ENCODE measurements at regions not wholly inside any gene's neighbourhood (a gene's known extent, or its start where the extent isn't known, plus 50 kb on each side); places are given as distances from the start of the nearest gene placed in this dataset.
"Not testable (repeated sequence)": the region's sequence is repeated elsewhere in the genome, so short reads cannot be mapped to it uniquely, and the experiment has no call there.

- no peaks in the 10 kb centered on the region for H3K9me3 ChIP-seq (ENCODE audit: control insufficient read depth in 2 of 3, insufficient read depth in 1 of 3, low read length in 3 of 3)
Observed at GRCh38 chr3:16070707-16071106, 103.8 kb upstream of the GALNT15 start.

DNA sequence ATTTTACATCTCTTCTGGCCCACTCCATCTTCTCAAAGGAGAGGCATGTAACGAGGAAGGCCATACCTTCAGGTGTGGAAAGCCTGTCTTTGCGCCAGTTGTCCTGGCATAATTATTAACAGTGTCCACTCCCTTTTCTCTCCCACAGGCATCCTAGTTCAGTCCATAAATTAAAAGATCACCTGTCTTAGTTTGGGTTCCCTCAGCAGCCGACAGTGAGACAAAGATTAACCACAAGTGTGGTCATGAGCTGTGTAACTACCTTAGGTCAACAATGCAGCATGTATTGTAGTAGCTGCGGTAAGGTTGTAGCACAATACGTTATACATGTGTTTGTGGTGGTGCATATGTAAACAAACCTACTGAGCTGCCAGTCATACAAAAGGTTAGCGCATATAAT is 103.3 kb upstream of the GALNT15 start:
- Histone ChIP-seq H3K4me1 (ENCODE audit: control insufficient read depth in 2 of 3, insufficient read depth in 2 of 3, low read depth in 1 of 3, low read length in 3 of 3) (no peaks in the 10 kb centered on the region), H3K4me3 (ENCODE audit: low read length in 3 of 3) (no peak overlapping the region), H3K27ac (ENCODE audit: low read depth in 2 of 2, low read length in 2 of 2) (no peak overlapping the region), H3K36me3 (ENCODE audit: control insufficient read depth in 2 of 3, insufficient read depth in 3 of 3, low read length in 3 of 3) (no peaks in the 10 kb centered on the region), H3K9me3 (ENCODE audit: control insufficient read depth in 2 of 3, insufficient read depth in 1 of 3, low read length in 3 of 3) (no peaks in the 10 kb centered on the region), H3K9ac (ENCODE audit: low read length in 3 of 3) (no peak overlapping the region), H3K27me3 (ENCODE audit: control insufficient read depth, insufficient read depth, low read length) (no peaks in the 10 kb centered on the region)
- TF ChIP-seq CTCF (IDR thresholded peaks at IDR 0.05; ENCODE audit: borderline replicate concordance, extremely low read depth, insufficient read depth): no peak
- intact Hi-C loops (cut with DNase I): no loop called here
- DNase-seq (peak in 3 of 5 donors; percentile 23 to 65 (median 41)), FAIRE-seq (no peak)

More at GRCh38 chr3:16070707-16071106, 103.8 kb upstream of the GALNT15 start:
- Histone ChIP-seq H3K4me3 (ENCODE audit: low read length in 3 of 3) (no peak overlapping the region), H3K36me3 (ENCODE audit: control insufficient read depth in 2 of 3, insufficient read depth in 3 of 3, low read length in 3 of 3) (no peaks in the 10 kb centered on the region), H3K9ac (ENCODE audit: low read length in 3 of 3) (no peak overlapping the region), H3K27me3 (ENCODE audit: control insufficient read depth, insufficient read depth, low read length) (no peaks in the 10 kb centered on the region), H3K27ac (ENCODE audit: low read depth in 2 of 2, low read length in 2 of 2) (no peak overlapping the region), H3K4me1 (ENCODE audit: control insufficient read depth in 2 of 3, insufficient read depth in 2 of 3, low read depth in 1 of 3, low read length in 3 of 3) (no peaks in the 10 kb centered on the region)
- TF ChIP-seq CTCF (IDR thresholded peaks at IDR 0.05; ENCODE audit: borderline replicate concordance, extremely low read depth, insufficient read depth): no peak
- FAIRE-seq (no peak), DNase-seq (no peak)
- intact Hi-C loops (cut with DNase I): no loop called here

DNA sequence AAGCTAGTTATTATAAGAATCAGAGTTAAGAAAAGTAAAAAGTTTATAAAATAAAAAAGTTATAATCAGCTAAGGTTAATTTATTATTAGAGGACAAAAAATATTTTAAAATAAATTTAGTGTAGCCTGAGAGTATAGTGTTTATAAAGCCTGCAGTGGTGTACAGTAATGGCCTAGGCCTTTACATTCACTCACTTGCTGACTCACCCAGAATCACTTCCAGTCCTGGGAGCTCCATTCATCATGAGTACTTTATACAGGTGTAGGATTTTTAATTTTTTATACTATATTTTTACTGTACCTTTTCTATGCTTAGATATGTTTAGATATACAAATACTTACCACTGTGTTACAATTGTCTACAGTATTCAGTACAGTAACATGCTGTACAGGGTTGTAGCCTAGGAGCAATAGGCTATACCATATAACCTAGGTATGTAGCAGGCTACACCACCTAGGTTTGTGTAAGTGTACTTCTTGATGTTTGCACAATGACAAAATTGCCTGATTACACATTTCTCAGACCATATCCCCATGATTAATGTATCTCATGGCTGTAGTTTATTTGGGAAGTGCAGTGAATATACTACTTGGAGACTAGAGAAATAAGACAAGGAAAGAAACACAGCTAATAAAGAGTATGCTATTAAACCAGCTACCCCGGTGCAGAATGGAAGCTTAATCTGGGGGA is 101.9 kb upstream of the GALNT15 start:
- intact Hi-C loops (cut with DNase I): no loop called here
- FAIRE-seq (no peak), DNase-seq (no peak)
- no peak overlapping the region for H3K9ac ChIP-seq (ENCODE audit: low read length in 3 of 3)
- H3K27ac ChIP-seq (ENCODE audit: low read depth in 2 of 2, low read length in 2 of 2): no peak overlapping the region
- H3K9me3 ChIP-seq (ENCODE audit: control insufficient read depth in 2 of 3, insufficient read depth in 1 of 3, low read length in 3 of 3): peaks cover 0 to 2% (median 0%) of the 10 kb centered on the region in 3 donors
- TF ChIP-seq CTCF (IDR thresholded peaks at IDR 0.05; ENCODE audit: borderline replicate concordance, extremely low read depth, insufficient read depth): no peak
- no peaks in the 10 kb centered on the region for H3K36me3 ChIP-seq (ENCODE audit: control insufficient read depth in 2 of 3, insufficient read depth in 3 of 3, low read length in 3 of 3)
- no peak overlapping the region for H3K4me3 ChIP-seq (ENCODE audit: low read length in 3 of 3)
- no peaks in the 10 kb centered on the region for H3K27me3 ChIP-seq (ENCODE audit: control insufficient read depth, insufficient read depth, low read length)
- H3K4me1 ChIP-seq (ENCODE audit: control insufficient read depth in 2 of 3, insufficient read depth in 2 of 3, low read depth in 1 of 3, low read length in 3 of 3): no peaks in the 10 kb centered on the region

- no peaks in the 10 kb centered on the region for H3K27me3 ChIP-seq (ENCODE audit: control insufficient read depth, insufficient read depth, low read length)
- no peak overlapping the region for H3K4me3 ChIP-seq (ENCODE audit: low read length in 3 of 3)
- peaks cover 0 to 2% (median 0%) of the 10 kb centered on the region in 3 donors for H3K9me3 ChIP-seq (ENCODE audit: control insufficient read depth in 2 of 3, insufficient read depth in 1 of 3, low read length in 3 of 3)
- no peak overlapping the region for H3K27ac ChIP-seq (ENCODE audit: low read depth in 2 of 2, low read length in 2 of 2)
- FAIRE-seq (no peak), DNase-seq (no peak)
- no peaks in the 10 kb centered on the region for H3K36me3 ChIP-seq (ENCODE audit: control insufficient read depth in 2 of 3, insufficient read depth in 3 of 3, low read length in 3 of 3)
- H3K9ac ChIP-seq (ENCODE audit: low read length in 3 of 3): no peak overlapping the region
- intact Hi-C loops (cut with DNase I): no loop called here
- TF ChIP-seq CTCF (IDR thresholded peaks at IDR 0.05; ENCODE audit: borderline replicate concordance, extremely low read depth, insufficient read depth): no peak
- no peaks in the 10 kb centered on the region for H3K4me1 ChIP-seq (ENCODE audit: control insufficient read depth in 2 of 3, insufficient read depth in 2 of 3, low read depth in 1 of 3, low read length in 3 of 3)
Observed at GRCh38 chr3:16073203-16073602, 101.3 kb upstream of the GALNT15 start.

- H3K4me1 ChIP-seq (ENCODE audit: control insufficient read depth in 2 of 3, insufficient read depth in 2 of 3, low read depth in 1 of 3, low read length in 3 of 3); intact Hi-C loops (cut with DNase I); FAIRE-seq: not testable (repeated sequence)
Observed at GRCh38 chr3:16073990-16074671, 100.3 kb upstream of the GALNT15 start.

More at GRCh38 chr3:16073990-16074671, 100.3 kb upstream of the GALNT15 start:
- not testable (repeated sequence) for H3K36me3 ChIP-seq (ENCODE audit: control insufficient read depth in 2 of 3, insufficient read depth in 3 of 3, low read length in 3 of 3); H3K9me3 ChIP-seq (ENCODE audit: control insufficient read depth in 2 of 3, insufficient read depth in 1 of 3, low read length in 3 of 3); H3K27ac ChIP-seq (ENCODE audit: low read depth in 2 of 2, low read length in 2 of 2); H3K9ac ChIP-seq (ENCODE audit: low read length in 3 of 3); H3K27me3 ChIP-seq (ENCODE audit: control insufficient read depth, insufficient read depth, low read length); DNase-seq; H3K4me3 ChIP-seq (ENCODE audit: low read length in 3 of 3)

Measured in kidney (tissue), 13 donors.